H1 (cell line): ENCODE measurements at regions not wholly inside any gene's neighbourhood (a gene's known extent, or its start where the extent isn't known, plus 50 kb on each side); places are given as distances from the start of the nearest gene placed in this dataset.

ENCODE experiments used
- POLR2A ChIP-seq, 2 experiments: IDR thresholded peaks; 1 replicate in 1 of 2; 2 replicates in 1 of 2; pipeline ENCODE4 v1.6.1; 2011; ENCODE audit warnings: low read depth in 2 of 2, low read length in 2 of 2, mild to moderate bottlenecking in 2 of 2; ENCODE audit errors: control extremely low read depth in 1 of 2
- RFX5 ChIP-seq: IDR thresholded peaks from 2 replicates; pipeline ENCODE4 v1.6.1; 2011; ENCODE audit warnings: low read depth, low read length, improper control_type of control experiment, borderline replicate concordance
- TEAD4 ChIP-seq: IDR thresholded peaks from 2 replicates; pipeline ENCODE4 v1.6.1; 2012; ENCODE audit warnings: low read depth, low read length, inconsistent platforms, mixed read lengths
- YY1 ChIP-seq: IDR thresholded peaks from 2 replicates; pipeline ENCODE4 v1.6.1; 2011; ENCODE audit warnings: low read depth, mild to moderate bottlenecking, low read length
- TF ChIP-seq, protein P1 (sequence below), 3 experiments: IDR thresholded peaks; 1 replicate in 2 of 3; 2 replicates in 1 of 3; pipeline versions ENCODE4 v1.5.1 to v1.6.1; 2011; ENCODE audit warnings: low read length in 3 of 3, mild to moderate bottlenecking in 3 of 3, inconsistent platforms in 2 of 3, low read depth in 1 of 3, moderate library complexity in 1 of 3; ENCODE audit not compliant: insufficient read depth in 1 of 3; ENCODE audit errors: control extremely low read depth in 1 of 3
- TF ChIP-seq, protein P2 (sequence below): IDR thresholded peaks from 2 replicates; pipeline ENCODE4 v1.6.1; 2011; ENCODE audit warnings: low read depth, mild to moderate bottlenecking, low read length; ENCODE audit not compliant: insufficient read depth
- TF ChIP-seq, protein P3 (sequence below): IDR thresholded peaks from 2 replicates; pipeline ENCODE4 v1.6.1; 2012; ENCODE audit warnings: low read length, inconsistent platforms

DNA sequence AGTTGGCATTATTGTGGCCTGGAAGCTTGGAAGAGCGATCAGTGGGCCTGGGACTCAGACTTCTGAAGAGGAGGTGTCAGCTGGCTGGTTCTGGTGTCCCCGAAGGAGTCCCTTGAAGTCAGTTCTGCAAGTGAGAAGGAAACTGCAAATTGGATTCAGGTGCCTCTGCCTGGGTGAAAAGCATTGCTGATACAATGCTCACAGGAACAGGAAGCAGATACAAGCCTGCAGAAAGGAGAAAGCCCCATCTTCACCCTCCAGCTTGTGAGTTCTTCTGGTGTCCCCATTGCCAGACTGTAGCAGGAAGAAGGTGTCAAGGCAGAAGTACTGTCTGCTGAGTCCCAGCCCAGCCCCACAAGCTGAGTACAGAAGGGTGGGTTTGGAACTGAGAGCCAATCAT, 271.3 kb downstream of the PLOD2 start:
- TF ChIP-seq, protein P1, sequence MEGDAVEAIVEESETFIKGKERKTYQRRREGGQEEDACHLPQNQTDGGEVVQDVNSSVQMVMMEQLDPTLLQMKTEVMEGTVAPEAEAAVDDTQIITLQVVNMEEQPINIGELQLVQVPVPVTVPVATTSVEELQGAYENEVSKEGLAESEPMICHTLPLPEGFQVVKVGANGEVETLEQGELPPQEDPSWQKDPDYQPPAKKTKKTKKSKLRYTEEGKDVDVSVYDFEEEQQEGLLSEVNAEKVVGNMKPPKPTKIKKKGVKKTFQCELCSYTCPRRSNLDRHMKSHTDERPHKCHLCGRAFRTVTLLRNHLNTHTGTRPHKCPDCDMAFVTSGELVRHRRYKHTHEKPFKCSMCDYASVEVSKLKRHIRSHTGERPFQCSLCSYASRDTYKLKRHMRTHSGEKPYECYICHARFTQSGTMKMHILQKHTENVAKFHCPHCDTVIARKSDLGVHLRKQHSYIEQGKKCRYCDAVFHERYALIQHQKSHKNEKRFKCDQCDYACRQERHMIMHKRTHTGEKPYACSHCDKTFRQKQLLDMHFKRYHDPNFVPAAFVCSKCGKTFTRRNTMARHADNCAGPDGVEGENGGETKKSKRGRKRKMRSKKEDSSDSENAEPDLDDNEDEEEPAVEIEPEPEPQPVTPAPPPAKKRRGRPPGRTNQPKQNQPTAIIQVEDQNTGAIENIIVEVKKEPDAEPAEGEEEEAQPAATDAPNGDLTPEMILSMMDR (IDR thresholded peaks at IDR 0.05; ENCODE audit: control extremely low read depth in 1 of 3, insufficient read depth in 1 of 3, low read depth in 1 of 3, low read length in 3 of 3): no peak
- no peak for TF ChIP-seq RFX5
- no peak for TF ChIP-seq POLR2A (IDR thresholded peaks at IDR 0.05; ENCODE audit: control extremely low read depth in 1 of 2, low read depth in 2 of 2, low read length in 2 of 2)
- TF ChIP-seq, protein P2, sequence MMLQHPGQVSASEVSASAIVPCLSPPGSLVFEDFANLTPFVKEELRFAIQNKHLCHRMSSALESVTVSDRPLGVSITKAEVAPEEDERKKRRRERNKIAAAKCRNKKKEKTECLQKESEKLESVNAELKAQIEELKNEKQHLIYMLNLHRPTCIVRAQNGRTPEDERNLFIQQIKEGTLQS: no peak
- no peak for TF ChIP-seq YY1
- TF ChIP-seq, protein P3, sequence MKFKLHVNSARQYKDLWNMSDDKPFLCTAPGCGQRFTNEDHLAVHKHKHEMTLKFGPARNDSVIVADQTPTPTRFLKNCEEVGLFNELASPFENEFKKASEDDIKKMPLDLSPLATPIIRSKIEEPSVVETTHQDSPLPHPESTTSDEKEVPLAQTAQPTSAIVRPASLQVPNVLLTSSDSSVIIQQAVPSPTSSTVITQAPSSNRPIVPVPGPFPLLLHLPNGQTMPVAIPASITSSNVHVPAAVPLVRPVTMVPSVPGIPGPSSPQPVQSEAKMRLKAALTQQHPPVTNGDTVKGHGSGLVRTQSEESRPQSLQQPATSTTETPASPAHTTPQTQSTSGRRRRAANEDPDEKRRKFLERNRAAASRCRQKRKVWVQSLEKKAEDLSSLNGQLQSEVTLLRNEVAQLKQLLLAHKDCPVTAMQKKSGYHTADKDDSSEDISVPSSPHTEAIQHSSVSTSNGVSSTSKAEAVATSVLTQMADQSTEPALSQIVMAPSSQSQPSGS: no peak
- no peak for TF ChIP-seq TEAD4
